Gastroesophageal sphincter (tissue), 4 donors: ENCODE measurements at regions not wholly inside any gene's neighbourhood (a gene's known extent, or its start where the extent isn't known, plus 50 kb on each side); places are given as distances from the start of the nearest gene placed in this dataset.

Source experiments
- ATAC-seq: fragments of 150-250 bp; one replicate; pipeline ENCODE4 v1.9.1; 2016; ENCODE audit warnings: mild to moderate bottlenecking, moderate library complexity
- H3K27ac ChIP-seq, 4 donors: fragments of 200-600 bp; sonication (generic) in 3 of 4; 1 replicate in 3 of 4; 2 replicates in 1 of 4; pipeline ENCODE4 v1.5.1; 2016 to 2019
- H3K27me3 ChIP-seq: fragments of 200-600 bp; sonication (generic); one replicate; pipeline ENCODE4 v1.5.1; 2019
- H3K36me3 ChIP-seq, 2 donors: fragments of 200-600 bp; sonication (generic); one replicate each; pipeline ENCODE4 v1.5.1; 2019; ENCODE audit warnings: control low read depth in 1 of 2
- H3K4me1 ChIP-seq, 3 donors: fragments of 200-600 bp; sonication (generic); 1 replicate in 2 of 3; 2 replicates in 1 of 3; pipeline ENCODE4 v1.5.1; 2016 to 2019; ENCODE audit warnings: control low read depth in 2 of 3
- H3K4me3 ChIP-seq, 2 donors: fragments of 200-600 bp; sonication (generic); one replicate each; pipeline ENCODE4 v1.5.1; 2019; ENCODE audit warnings: mild to moderate bottlenecking in 1 of 2, moderate library complexity in 1 of 2
- H3K9me3 ChIP-seq, 3 donors: fragments of 200-600 bp; sonication (generic); one replicate each; pipeline ENCODE4 v1.5.1; 2017 to 2019; ENCODE audit warnings: control low read depth in 2 of 3
- EP300 ChIP-seq: sonication (generic); formaldehyde crosslinking; IDR thresholded peaks from one replicate; pipeline ENCODE4 v1.6.1; 2017; ENCODE audit warnings: antibody characterized with exemption, mild to moderate bottlenecking
- POLR2A ChIP-seq, 2 donors: fragments of 450-650 bp; IDR thresholded peaks; one replicate each; pipeline ENCODE4 v1.6.1; 2017; ENCODE audit warnings: antibody characterized with exemption in 2 of 2, mild to moderate bottlenecking in 2 of 2, moderate library complexity in 1 of 2
- POLR2AphosphoS5 ChIP-seq: sonication (generic); formaldehyde crosslinking; IDR thresholded peaks from one replicate; pipeline ENCODE4 v1.6.1; 2017; ENCODE audit warnings: antibody characterized with exemption
- WGBS, 2 donors: methylation state at CpG; one replicate each; pipeline ENCODE4 v1.1.5; 2018; ENCODE audit warnings: low coverage in 1 of 2; 5-methylcytosine and 5-hydroxymethylcytosine counted together
- TF ChIP-seq, protein P1 (sequence below), 4 experiments: fragments of 200-600 bp in 2 of 4; fragments of 450-650 bp in 2 of 4; sonication (generic) in 1 of 4; IDR thresholded peaks; one replicate each; pipeline ENCODE4 v1.5.1; 2017 to 2019; ENCODE audit warnings: antibody characterized with exemption in 4 of 4, mild to moderate bottlenecking in 2 of 4, moderate library complexity in 2 of 4

DNA sequence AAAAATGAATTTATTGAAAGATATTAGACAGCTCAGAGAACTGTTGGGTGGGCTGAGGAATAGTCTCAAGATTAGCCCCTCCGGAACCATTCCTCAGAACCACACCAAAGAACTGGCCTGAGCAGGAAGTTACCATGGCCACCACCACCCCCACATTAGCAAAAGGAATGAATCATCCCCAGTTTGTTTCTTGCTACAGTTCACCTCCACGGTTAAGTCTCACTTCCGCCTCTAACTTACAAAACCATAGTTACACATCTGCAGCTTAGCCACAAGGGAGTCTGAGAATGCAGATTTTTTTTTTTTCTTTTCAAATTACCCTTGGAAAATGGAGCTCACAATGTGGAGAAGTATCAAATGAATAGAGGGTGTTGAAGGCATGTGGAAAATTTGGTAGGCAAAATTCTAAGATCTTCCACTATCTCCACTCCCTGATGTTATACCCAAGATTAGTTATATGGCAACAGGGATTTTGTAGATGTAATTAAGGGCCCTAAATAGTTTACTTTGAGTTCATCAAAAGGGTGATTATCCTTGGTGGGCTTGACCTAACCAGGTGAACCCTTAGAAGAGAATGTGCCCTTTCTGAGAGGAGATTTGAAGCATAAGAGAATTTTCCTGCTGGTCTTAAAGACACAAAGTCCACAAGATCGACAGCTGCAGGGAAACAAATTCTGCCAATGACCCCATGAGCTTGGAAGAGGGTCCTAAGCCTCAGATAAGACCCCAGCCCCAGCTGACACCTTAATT is 129.8 kb upstream of the KRR1 start:
- H3K4me3 ChIP-seq, result no peak overlapping the region
- H3K27ac ChIP-seq, result no peak overlapping the region
- H3K9me3 ChIP-seq, result no peaks in the 10 kb centered on the region
- TF ChIP-seq POLR2AphosphoS5 (no peak), EP300 (no peak), POLR2A (IDR thresholded peaks at IDR 0.05) (no peak)
- TF ChIP-seq, protein P1, sequence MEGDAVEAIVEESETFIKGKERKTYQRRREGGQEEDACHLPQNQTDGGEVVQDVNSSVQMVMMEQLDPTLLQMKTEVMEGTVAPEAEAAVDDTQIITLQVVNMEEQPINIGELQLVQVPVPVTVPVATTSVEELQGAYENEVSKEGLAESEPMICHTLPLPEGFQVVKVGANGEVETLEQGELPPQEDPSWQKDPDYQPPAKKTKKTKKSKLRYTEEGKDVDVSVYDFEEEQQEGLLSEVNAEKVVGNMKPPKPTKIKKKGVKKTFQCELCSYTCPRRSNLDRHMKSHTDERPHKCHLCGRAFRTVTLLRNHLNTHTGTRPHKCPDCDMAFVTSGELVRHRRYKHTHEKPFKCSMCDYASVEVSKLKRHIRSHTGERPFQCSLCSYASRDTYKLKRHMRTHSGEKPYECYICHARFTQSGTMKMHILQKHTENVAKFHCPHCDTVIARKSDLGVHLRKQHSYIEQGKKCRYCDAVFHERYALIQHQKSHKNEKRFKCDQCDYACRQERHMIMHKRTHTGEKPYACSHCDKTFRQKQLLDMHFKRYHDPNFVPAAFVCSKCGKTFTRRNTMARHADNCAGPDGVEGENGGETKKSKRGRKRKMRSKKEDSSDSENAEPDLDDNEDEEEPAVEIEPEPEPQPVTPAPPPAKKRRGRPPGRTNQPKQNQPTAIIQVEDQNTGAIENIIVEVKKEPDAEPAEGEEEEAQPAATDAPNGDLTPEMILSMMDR (IDR thresholded peaks at IDR 0.05), result no peak
- 59 to 77% methylated on average over 4 of the region's 4 CpGs for WGBS, 2 donors
- no peaks in the 10 kb centered on the region for H3K27me3 ChIP-seq
- no peaks in the 10 kb centered on the region for H3K4me1 ChIP-seq
- H3K36me3 ChIP-seq, result no peaks in the 10 kb centered on the region
- ATAC-seq, result peak; percentile 25

DNA sequence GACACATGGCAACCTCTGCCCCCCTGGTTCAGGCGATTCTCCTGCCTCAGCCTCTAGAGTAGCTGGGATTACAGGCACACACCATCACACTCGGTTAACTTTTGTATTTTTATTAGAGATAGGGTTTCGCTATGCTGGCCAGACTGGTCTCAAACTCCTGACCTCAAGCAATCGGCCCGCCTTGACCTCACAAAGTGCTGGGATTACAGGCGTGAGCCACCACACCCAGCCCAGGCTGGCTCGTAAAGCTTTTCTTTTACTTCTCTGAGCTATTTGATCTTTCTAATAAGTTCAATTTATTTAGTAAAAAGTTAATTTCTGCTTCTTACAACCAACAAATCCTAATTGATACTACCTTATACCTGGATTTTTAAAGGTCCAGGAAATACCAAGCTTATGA is 127.4 kb upstream of the KRR1 start:
- H3K9me3 ChIP-seq, result no peaks in the 10 kb centered on the region
- TF ChIP-seq POLR2AphosphoS5, result no peak
- TF ChIP-seq, protein P1 (IDR thresholded peaks at IDR 0.05), result no peak
- no peak for TF ChIP-seq EP300
- TF ChIP-seq POLR2A (IDR thresholded peaks at IDR 0.05), result no peak
- ATAC-seq, result no peak

DNA sequence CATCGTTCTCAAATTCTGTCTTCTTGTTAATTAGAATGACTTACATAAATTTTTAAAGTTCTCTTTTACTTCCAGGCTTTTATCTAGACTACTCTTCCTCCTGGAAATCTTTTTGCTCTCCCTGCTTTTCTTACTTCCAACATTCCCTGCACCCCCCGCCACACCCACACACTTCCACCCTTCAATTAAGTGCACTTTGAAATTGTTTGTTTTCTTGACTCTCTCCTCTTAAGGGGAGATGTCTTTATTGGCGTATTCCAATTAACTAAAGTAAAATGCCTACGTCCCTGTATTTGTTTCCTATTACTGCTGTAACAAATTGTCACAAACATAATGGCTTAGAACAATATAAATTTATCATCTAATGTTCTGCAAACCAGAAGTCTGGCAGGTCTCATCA is 125.2 kb upstream of the KRR1 start:
- TF ChIP-seq EP300 (no peak), POLR2A (IDR thresholded peaks at IDR 0.05) (no peak), POLR2AphosphoS5 (no peak)
- TF ChIP-seq, protein P1 (IDR thresholded peaks at IDR 0.05), result no peak
- Histone ChIP-seq H3K27me3 (no peaks in the 10 kb centered on the region), H3K9me3 (no peaks in the 10 kb centered on the region), H3K4me1 (no peaks in the 10 kb centered on the region), H3K36me3 (no peaks in the 10 kb centered on the region), H3K27ac (no peak overlapping the region), H3K4me3 (no peak overlapping the region)
- ATAC-seq, result no peak
- 89 to 98% methylated on average over 4 of the region's 4 CpGs for WGBS, 2 donors

More for the DNA sequence above, 127.4 kb upstream of the KRR1 start:
- H3K27ac ChIP-seq, result no peak overlapping the region
- H3K27me3 ChIP-seq, result no peaks in the 10 kb centered on the region
- H3K4me3 ChIP-seq, result no peak overlapping the region
- H3K36me3 ChIP-seq, result no peaks in the 10 kb centered on the region
- 91 to 93% methylated on average over 5 to 7 of the region's 7 CpGs for WGBS, 2 donors
- H3K4me1 ChIP-seq, result no peaks in the 10 kb centered on the region

DNA sequence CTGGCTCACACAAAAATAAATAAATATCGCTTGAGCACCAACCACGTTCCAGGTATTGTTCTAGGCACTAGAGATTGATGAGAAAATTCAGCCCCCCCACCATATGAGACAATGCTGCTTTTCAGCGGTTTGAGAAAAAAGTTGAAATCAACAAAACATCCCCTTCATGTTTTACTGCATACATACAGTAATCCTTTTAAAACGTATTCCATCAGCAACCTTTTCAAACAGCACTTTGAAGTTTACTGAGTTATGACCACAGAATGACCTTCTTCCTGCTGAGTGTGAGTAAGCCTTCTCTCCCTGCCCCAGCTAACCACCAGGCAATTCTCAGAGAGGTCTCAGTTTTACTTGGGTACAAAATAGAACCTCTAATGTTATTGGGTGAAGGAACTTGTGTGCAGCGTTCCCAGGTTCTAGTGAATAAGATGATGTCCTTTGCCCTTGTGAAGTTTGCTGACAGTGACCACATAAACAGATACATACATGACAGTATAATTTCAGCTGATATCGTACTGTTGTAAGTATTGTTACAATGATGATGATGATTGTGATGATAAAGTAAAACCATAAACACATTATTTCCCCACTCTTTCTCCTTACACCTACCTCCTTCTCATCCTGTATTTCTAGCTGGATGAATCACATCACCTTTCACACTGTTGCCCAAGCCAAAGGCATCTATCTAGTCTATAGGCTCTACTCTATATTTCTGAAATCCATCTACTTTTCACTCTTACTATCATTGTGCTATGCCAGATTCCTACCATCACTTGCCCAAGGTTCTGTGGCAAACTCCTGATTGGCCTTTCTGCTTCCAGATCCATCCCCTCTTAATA is 124.4 kb upstream of the KRR1 start:
- Histone ChIP-seq H3K4me1 (no peaks in the 10 kb centered on the region), H3K36me3 (no peaks in the 10 kb centered on the region), H3K27me3 (no peaks in the 10 kb centered on the region), H3K27ac (no peak overlapping the region), H3K9me3 (no peaks in the 10 kb centered on the region), H3K4me3 (no peak overlapping the region)
- TF ChIP-seq, protein P1 (IDR thresholded peaks at IDR 0.05), result no peak
- no peak for TF ChIP-seq POLR2AphosphoS5
- no peak for TF ChIP-seq EP300
- TF ChIP-seq POLR2A (IDR thresholded peaks at IDR 0.05), result no peak
- WGBS, 2 donors, result 54 to 60% methylated on average over 5 of the region's 6 CpGs
- no peak for ATAC-seq
